Spleen (tissue), 11 donors: ENCODE measurements at regions not wholly inside any gene's neighbourhood (a gene's known extent, or its start where the extent isn't known, plus 50 kb on each side); places are given as distances from the start of the nearest gene placed in this dataset.
A peak's percentile ranks its signal among the peaks of the same experiment; 100 is the strongest.

ENCODE experiments used
- DNase-seq: peaks from one replicate; pipeline ENCODE4 v3.0.0-alpha.2; 2020
- H3K27ac ChIP-seq, 8 donors: fragments of 200-600 bp; sonication (generic) in 7 of 8; 1 replicate in 4 of 8; 2 replicates in 4 of 8; pipeline versions ENCODE4 v1.5.0 to v1.8.0; 2016 to 2021; ENCODE audit warnings: inconsistent platforms in 4 of 8, mild to moderate bottlenecking in 4 of 8, moderate library complexity in 1 of 8
- H3K27me3 ChIP-seq, 7 donors: fragments of 200-600 bp; sonication (generic) in 6 of 7; replicated peaks in 1 of 7; 1 replicate in 4 of 7; 2 replicates in 3 of 7; pipeline versions ENCODE4 v1.5.0 to v1.8.0; 2016 to 2021; ENCODE audit warnings: inconsistent platforms in 3 of 7, mild to moderate bottlenecking in 1 of 7
- H3K36me3 ChIP-seq, 6 donors: fragments of 200-600 bp; sonication (generic) in 5 of 6; 1 replicate in 4 of 6; 2 replicates in 2 of 6; pipeline versions ENCODE4 v1.5.0 to v1.8.0; 2016 to 2021; ENCODE audit warnings: inconsistent platforms in 2 of 6
- H3K4me1 ChIP-seq, 6 donors: fragments of 200-600 bp; sonication (generic) in 5 of 6; 1 replicate in 3 of 6; 2 replicates in 3 of 6; pipeline versions ENCODE4 v1.5.0 to v1.8.0; 2016 to 2021; ENCODE audit warnings: inconsistent platforms in 3 of 6
- H3K4me3 ChIP-seq, 8 donors: fragments of 200-600 bp; sonication (generic) in 7 of 8; 1 replicate in 4 of 8; 2 replicates in 4 of 8; pipeline versions ENCODE4 v1.5.0 to v1.8.0; 2016 to 2021; ENCODE audit warnings: inconsistent platforms in 4 of 8, mild to moderate bottlenecking in 4 of 8, moderate library complexity in 2 of 8
- H3K9me3 ChIP-seq, 8 donors: fragments of 200-600 bp; sonication (generic) in 7 of 8; 1 replicate in 4 of 8; 2 replicates in 4 of 8; pipeline versions ENCODE4 v1.5.0 to v1.8.0; 2016 to 2021; ENCODE audit warnings: inconsistent platforms in 4 of 8
- CTCF ChIP-seq, 11 experiments: fragments of 200-600 bp in 7 of 11; fragments of 450-650 bp in 4 of 11; sonication (generic) in 4 of 11; IDR thresholded peaks in 8 of 11; conservative IDR thresholded peaks in 3 of 11; 1 replicate in 7 of 11; 2 replicates in 4 of 11; pipeline versions ENCODE4 v1.4.0 to v1.8.0; 2016 to 2021; ENCODE audit warnings: antibody characterized with exemption in 11 of 11, inconsistent platforms in 4 of 11, mild to moderate bottlenecking in 1 of 11
- POLR2A ChIP-seq, 3 donors: fragments of 450-650 bp; IDR thresholded peaks; one replicate each; pipeline ENCODE4 v1.5.1; 2017; ENCODE audit warnings: antibody characterized with exemption in 3 of 3, mild to moderate bottlenecking in 1 of 3
- POLR2AphosphoS5 ChIP-seq, 3 donors: sonication (generic); formaldehyde crosslinking; IDR thresholded peaks; one replicate each; pipeline ENCODE4 v1.5.1; 2017; ENCODE audit warnings: antibody characterized with exemption in 3 of 3
- WGBS, 5 donors: extraction: QIAGEN DNeasy Blood & Tissue Kit in 3 of 5; methylation state at CpG; one replicate each; pipeline versions ENCODE4 v1.1.5 to v1.1.7; 2013 to 2018; 5-methylcytosine and 5-hydroxymethylcytosine counted together
- intact Hi-C: fragments of 100-400 bp; cut with DNase I; formaldehyde crosslinking; loops from one replicate; pipeline ENCODE4 v1.15.0; 2023; ENCODE audit warnings: low total_unique reads
- donor health status: healthy with polysubstance abuse.
- donor health status: DM: no; HTN: no; CAD: no; lungs with moderate emphysema.
- donor health status: DM: no; HTN: no; CAD: no.
- donor health status: Bipolar disorder and iron deficiency.
- donor health status: healthy.
- donor health status: DM: no; HTN: no; CAD: no.
- donor health status: DM: yes; HTN: yes; CAD: no.

DNA sequence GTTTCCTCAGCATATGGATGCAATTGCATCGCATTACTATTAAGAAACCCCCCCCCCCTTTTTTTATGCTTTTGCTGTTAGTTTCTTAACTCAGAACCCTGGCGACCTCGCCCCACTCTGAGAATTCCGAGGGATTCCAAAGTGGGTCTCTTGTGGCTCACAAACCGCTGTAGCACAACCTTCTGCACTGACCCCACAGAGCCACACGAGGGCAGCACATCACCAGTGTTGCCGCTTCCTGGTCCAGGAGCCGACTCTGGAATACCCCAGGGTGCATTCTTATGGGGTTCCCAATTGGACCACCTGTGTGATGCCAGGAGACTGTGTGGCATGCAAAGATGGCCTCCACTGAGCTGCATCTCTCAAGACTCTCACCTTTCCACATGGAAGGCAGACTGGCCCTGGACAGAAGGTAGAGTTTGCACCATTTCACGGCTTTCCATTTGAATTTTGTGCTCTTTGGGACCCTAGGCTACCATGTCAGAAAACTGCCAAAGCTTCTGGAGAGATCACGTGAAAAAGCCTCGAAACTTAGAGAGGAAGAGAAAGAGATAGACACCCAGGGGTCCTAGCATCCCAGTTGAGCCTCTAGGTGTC is 432.7 kb upstream of the ASIC2 start:
- intact Hi-C loops, result no loop called here
- DNase-seq, result no peak
- WGBS, 5 donors, result 21 to 33% (median 28%) methylated on average over 11 of the region's 11 CpGs
- no peaks in the 10 kb centered on the region for H3K36me3 ChIP-seq
- H3K4me3 ChIP-seq, result no peak overlapping the region
- H3K4me1 ChIP-seq, result no peaks in the 10 kb centered on the region
- H3K9me3 ChIP-seq, result no peaks in the 10 kb centered on the region
- H3K27ac ChIP-seq, result no peak overlapping the region
- TF ChIP-seq CTCF (IDR thresholded peaks at IDR 0.05 in 8 of 11, conservative IDR thresholded peaks at IDR 0.05 in 3 of 11), result peak in 8 of 11 experiments; percentile 20 to 65 (median 48)
- no peak for TF ChIP-seq POLR2A (IDR thresholded peaks at IDR 0.05)
- H3K27me3 ChIP-seq, result peaks cover 0 to 30% (median 5%) of the 10 kb centered on the region in 7 donors

GRCh38 chr17:33730131-33730530 is 437.0 kb upstream of the ASIC2 start:
- intact Hi-C loops, result no loop called here
- H3K9me3 ChIP-seq, result peaks cover 0 to 4% (median 0%) of the 10 kb centered on the region in 8 donors
- H3K27me3 ChIP-seq, result peaks cover 0 to 55% (median 5%) of the 10 kb centered on the region in 7 donors
- no peaks in the 10 kb centered on the region for H3K36me3 ChIP-seq
- no peak overlapping the region for H3K4me3 ChIP-seq
- no peak for DNase-seq
- H3K4me1 ChIP-seq, result no peaks in the 10 kb centered on the region
- TF ChIP-seq POLR2A (IDR thresholded peaks at IDR 0.05), result no peak
- TF ChIP-seq CTCF (IDR thresholded peaks at IDR 0.05 in 8 of 11, conservative IDR thresholded peaks at IDR 0.05 in 3 of 11), result no peak
- TF ChIP-seq POLR2AphosphoS5 (IDR thresholded peaks at IDR 0.05), result no peak
- 51 to 72% (median 60%) methylated on average over 2 of the region's 2 CpGs for WGBS, 5 donors
- H3K27ac ChIP-seq, result no peak overlapping the region

DNA sequence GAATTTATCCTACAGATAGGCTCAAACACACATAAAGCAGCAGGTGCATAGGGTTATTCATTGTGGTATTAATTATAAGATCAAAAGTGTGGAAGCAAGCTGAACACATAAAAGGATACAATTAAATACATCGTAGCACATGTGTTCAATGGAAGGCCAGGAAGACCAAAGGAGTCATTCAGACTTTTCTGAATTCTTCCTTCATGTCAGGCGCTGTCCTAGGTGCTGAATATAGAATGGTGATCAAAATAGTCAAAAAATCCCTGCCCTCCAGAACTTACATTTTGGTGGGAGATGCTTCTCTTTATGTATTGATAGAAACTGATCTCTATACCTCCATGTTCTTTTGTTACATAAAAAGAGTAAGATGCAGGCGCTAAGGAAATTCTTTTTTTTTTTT is 439.0 kb upstream of the ASIC2 start:
- no peak for DNase-seq
- Histone ChIP-seq H3K27ac (no peak overlapping the region), H3K4me1 (no peaks in the 10 kb centered on the region), H3K4me3 (no peak overlapping the region), H3K9me3 (peaks cover 0 to 4% (median 0%) of the 10 kb centered on the region in 8 donors), H3K36me3 (no peaks in the 10 kb centered on the region), H3K27me3 (peaks cover 0 to 49% (median 0%) of the 10 kb centered on the region in 7 donors)
- intact Hi-C loops, result no loop called here
- TF ChIP-seq CTCF (IDR thresholded peaks at IDR 0.05 in 8 of 11, conservative IDR thresholded peaks at IDR 0.05 in 3 of 11), result no peak
- no peak for TF ChIP-seq POLR2AphosphoS5 (IDR thresholded peaks at IDR 0.05)
- no peak for TF ChIP-seq POLR2A (IDR thresholded peaks at IDR 0.05)
- 31 to 40% (median 38%) methylated on average over 3 of the region's 3 CpGs for WGBS, 5 donors

GRCh38 chr17:33739714-33740113 is 446.6 kb upstream of the ASIC2 start:
- intact Hi-C loops, result no loop called here
- Histone ChIP-seq H3K27me3 (peaks cover 0 to 63% (median 0%) of the 10 kb centered on the region in 7 donors), H3K27ac (no peak overlapping the region), H3K4me1 (no peaks in the 10 kb centered on the region), H3K4me3 (no peak overlapping the region), H3K36me3 (no peaks in the 10 kb centered on the region), H3K9me3 (peaks cover 0 to under 1% (median 0%) of the 10 kb centered on the region in 8 donors)
- DNase-seq, result no peak
- TF ChIP-seq POLR2AphosphoS5 (IDR thresholded peaks at IDR 0.05) (no peak), POLR2A (IDR thresholded peaks at IDR 0.05) (no peak), CTCF (IDR thresholded peaks at IDR 0.05 in 8 of 11, conservative IDR thresholded peaks at IDR 0.05 in 3 of 11) (no peak)
